AG09309 (cell line): ENCODE measurements at regions not wholly inside any gene's neighbourhood (a gene's known extent, or its start where the extent isn't known, plus 50 kb on each side); places are given as distances from the start of the nearest gene placed in this dataset.

Source experiments
- DNase-seq: peaks from one replicate; pipeline ENCODE4 v3.0.0-alpha.2; 2010; ENCODE audit warnings: low read depth
- H3K4me3 ChIP-seq: 2 replicates; pipeline ENCODE4 v1.5.1; 2011; ENCODE audit warnings: mild to moderate bottlenecking, low read depth, low read length, moderate library complexity; ENCODE audit not compliant: control insufficient read depth
- CTCF ChIP-seq: IDR thresholded peaks from 2 replicates; pipeline ENCODE4 v1.5.1; 2011; ENCODE audit warnings: mild to moderate bottlenecking, low read depth, low read length, inconsistent platforms; ENCODE audit not compliant: insufficient read depth, control insufficient read depth; ENCODE audit errors: missing control alignments

- H3K4me3 ChIP-seq = no peak overlapping the region
- TF ChIP-seq CTCF = no peak
- DNase-seq = no peak
These were observed 164.1 kb downstream of the ARRDC4 start for GRCh38 chr15:98124581-98124980.

- no peak for DNase-seq
- no peak for TF ChIP-seq CTCF
- H3K4me3 ChIP-seq = no peak overlapping the region
These were observed 166.0 kb downstream of the ARRDC4 start for GRCh38 chr15:98126326-98127085.

GRCh38 chr15:98127586-98127985 lies 167.1 kb downstream of the ARRDC4 start:
- no peak overlapping the region for H3K4me3 ChIP-seq
- TF ChIP-seq CTCF = no peak
- DNase-seq = no peak

GRCh38 chr15:98131924-98132323 lies 171.4 kb downstream of the ARRDC4 start:
- no peak for DNase-seq
- TF ChIP-seq CTCF = no peak
- H3K4me3 ChIP-seq = no peak overlapping the region

GRCh38 chr15:98134905-98135304 lies 174.4 kb downstream of the ARRDC4 start:
- TF ChIP-seq CTCF = no peak
- no peak for DNase-seq
- no peak overlapping the region for H3K4me3 ChIP-seq

GRCh38 chr15:98138910-98139309 lies 178.4 kb downstream of the ARRDC4 start:
- TF ChIP-seq CTCF = no peak
- H3K4me3 ChIP-seq = no peak overlapping the region
- no peak for DNase-seq
